DOHH2 (cell line): ENCODE measurements at regions not wholly inside any gene's neighbourhood (a gene's known extent, or its start where the extent isn't known, plus 50 kb on each side); places are given as distances from the start of the nearest gene placed in this dataset.

Source experiments
- EZH2phosphoT487 ChIP-seq: fragments of 200-600 bp; sonication (generic); IDR thresholded peaks from 2 replicates; pipeline ENCODE4 v1.6.1; 2017; ENCODE audit warnings: borderline replicate concordance, mild to moderate bottlenecking, antibody characterized with exemption, low read length, moderate library complexity, mixed read lengths
- TF ChIP-seq, protein P1 (sequence below): fragments of 200-600 bp; sonication (generic); IDR thresholded peaks from one replicate; pipeline ENCODE4 v1.5.1; 2014; ENCODE audit warnings: antibody characterized with exemption, mild to moderate bottlenecking, low read depth, low read length; ENCODE audit not compliant: poor library complexity, severe bottlenecking

DNA sequence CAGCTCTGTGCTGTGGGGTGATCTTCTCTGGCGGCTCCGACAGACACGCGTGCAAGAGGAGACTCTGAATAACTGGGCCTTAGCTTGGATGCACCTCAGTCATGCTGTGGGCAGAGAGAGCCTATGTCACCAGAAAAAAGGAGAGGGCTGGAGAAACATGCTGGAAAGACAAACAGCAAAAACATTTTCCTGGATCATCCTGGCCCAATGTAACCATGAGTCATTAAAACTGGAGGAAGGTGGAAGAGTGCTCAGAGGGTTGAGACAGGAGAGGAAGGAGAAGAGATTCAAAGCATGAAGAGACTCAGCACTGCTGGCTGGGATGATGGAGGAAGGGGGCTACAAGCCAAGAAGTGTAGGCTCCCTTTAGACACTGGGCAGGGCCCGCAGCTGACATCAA lies 292.0 kb downstream of the CDH26 start:
- TF ChIP-seq, protein P1, sequence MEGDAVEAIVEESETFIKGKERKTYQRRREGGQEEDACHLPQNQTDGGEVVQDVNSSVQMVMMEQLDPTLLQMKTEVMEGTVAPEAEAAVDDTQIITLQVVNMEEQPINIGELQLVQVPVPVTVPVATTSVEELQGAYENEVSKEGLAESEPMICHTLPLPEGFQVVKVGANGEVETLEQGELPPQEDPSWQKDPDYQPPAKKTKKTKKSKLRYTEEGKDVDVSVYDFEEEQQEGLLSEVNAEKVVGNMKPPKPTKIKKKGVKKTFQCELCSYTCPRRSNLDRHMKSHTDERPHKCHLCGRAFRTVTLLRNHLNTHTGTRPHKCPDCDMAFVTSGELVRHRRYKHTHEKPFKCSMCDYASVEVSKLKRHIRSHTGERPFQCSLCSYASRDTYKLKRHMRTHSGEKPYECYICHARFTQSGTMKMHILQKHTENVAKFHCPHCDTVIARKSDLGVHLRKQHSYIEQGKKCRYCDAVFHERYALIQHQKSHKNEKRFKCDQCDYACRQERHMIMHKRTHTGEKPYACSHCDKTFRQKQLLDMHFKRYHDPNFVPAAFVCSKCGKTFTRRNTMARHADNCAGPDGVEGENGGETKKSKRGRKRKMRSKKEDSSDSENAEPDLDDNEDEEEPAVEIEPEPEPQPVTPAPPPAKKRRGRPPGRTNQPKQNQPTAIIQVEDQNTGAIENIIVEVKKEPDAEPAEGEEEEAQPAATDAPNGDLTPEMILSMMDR = no peak
- no peak for TF ChIP-seq EZH2phosphoT487
